Activated naive CD4-positive, alpha-beta T cell treated with anti-CD3 and anti-CD28 coated beads, Interleukin-2, amount 10 ng/mL, durations not matched to agents 7 days and 5 days (primary cell): ENCODE measurements at regions not wholly inside any gene's neighbourhood (a gene's known extent, or its start where the extent isn't known, plus 50 kb on each side); places are given as distances from the start of the nearest gene placed in this dataset.
"Not testable (repeated sequence)": the region's sequence is repeated elsewhere in the genome, so short reads cannot be mapped to it uniquely, and the experiment has no call there.

Source experiments
- CTCF ChIA-PET: fragments of 350-600 bp; sonication (Branson Sonifier 250); formaldehyde crosslinking; loops from one replicate; lab custom pipeline; 2021; ENCODE audit warnings: antibody characterized with exemption; lab: Charles Lee
- DNase-seq: peaks from one replicate; pipeline ENCODE4 v3.0.0-alpha.2; 2020
- H3K27ac Mint-ChIP-seq: one replicate; pipeline ENCODE4 v1.8.0; 2021; ENCODE audit warnings: mild to moderate bottlenecking, moderate library complexity, mixed read lengths
- H3K27me3 Mint-ChIP-seq: one replicate; pipeline ENCODE4 v1.8.0; 2021; ENCODE audit warnings: mild to moderate bottlenecking, mixed read lengths
- H3K36me3 Mint-ChIP-seq: one replicate; pipeline ENCODE4 v1.8.0; 2021; ENCODE audit warnings: mixed read lengths
- H3K4me1 Mint-ChIP-seq: one replicate; pipeline ENCODE4 v1.8.0; 2021; ENCODE audit warnings: mixed read lengths
- H3K4me3 Mint-ChIP-seq: one replicate; pipeline ENCODE4 v1.8.0; 2021; ENCODE audit warnings: mild to moderate bottlenecking, moderate library complexity, mixed read lengths
- H3K9me3 Mint-ChIP-seq: one replicate; pipeline ENCODE4 v1.8.0; 2021; ENCODE audit warnings: mixed read lengths

DNA sequence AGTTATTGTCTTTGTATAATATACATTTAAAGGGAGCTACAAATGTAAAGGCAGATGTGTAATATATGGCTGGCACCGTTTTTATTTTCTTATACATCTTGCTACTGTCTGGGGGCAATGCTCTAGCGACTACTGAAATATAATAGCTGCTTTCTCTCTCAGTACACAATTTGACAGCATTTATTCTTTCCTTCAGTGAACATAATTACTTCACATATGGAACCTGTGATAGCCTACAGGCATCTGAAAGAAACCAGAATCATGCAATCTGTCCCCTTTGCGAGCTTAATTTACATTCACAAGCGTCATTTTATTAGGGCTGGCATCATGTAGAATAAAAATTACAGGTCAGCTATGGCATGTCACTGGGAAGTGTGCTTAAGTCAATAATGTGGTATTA lies 557.5 kb upstream of the PTBP2 start:
- CTCF ChIA-PET = no interaction called here
- H3K27me3 Mint-ChIP-seq = no peaks in the 10 kb centered on the region
- peaks cover 7% of the 10 kb centered on the region for H3K9me3 Mint-ChIP-seq

DNA sequence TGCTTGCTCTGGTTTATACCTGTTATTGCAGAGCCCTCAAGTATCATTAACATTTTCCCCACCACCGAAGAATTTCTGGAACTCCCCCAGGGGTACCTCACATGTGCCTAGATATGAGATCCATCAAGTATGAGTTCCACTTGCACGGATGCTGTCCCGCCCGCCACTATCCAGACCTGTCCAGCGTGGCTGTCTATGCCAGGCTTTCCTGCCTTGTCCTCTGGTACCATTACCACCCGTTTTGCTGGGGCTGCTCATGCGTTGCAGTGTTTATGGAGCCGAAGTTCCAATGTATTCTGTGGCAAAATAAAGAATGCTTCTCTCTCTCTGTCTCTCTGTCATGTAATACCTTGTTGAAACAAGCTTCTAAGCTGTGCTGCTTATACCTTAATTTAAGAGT lies 543.5 kb upstream of the PTBP2 start:
- peaks cover 8% of the 10 kb centered on the region for H3K9me3 Mint-ChIP-seq
- no peaks in the 10 kb centered on the region for H3K36me3 Mint-ChIP-seq
- no peaks in the 10 kb centered on the region for H3K4me1 Mint-ChIP-seq
- H3K27me3 Mint-ChIP-seq = no peaks in the 10 kb centered on the region
- no peak overlapping the region for H3K27ac Mint-ChIP-seq
- CTCF ChIA-PET = no interaction called here
- no peak overlapping the region for H3K4me3 Mint-ChIP-seq
- DNase-seq = no peak

More for the DNA sequence above, 557.5 kb upstream of the PTBP2 start:
- Mint-ChIP-seq H3K27ac (no peak overlapping the region), H3K4me3 (no peak overlapping the region), H3K36me3 (no peaks in the 10 kb centered on the region), H3K4me1 (no peaks in the 10 kb centered on the region)
- no peak for DNase-seq

DNA sequence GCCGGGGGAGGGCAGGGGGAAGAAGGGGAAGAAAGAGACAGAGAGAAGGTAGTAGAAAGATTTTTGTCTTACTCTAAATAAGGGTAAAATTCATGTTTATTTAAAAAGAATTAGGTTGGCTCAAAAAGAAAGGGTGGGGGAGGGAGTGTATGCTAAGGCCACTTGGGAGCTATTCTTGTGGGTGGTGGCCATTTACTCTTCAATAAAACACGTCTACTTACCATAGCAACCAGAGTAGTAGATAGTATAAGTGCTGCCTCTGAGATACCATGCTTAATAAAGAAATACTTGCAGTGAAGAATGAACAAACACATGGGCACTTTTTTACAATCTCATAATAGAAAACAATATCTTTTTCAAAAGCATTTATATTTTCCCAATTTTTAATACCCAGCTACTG lies 538.1 kb upstream of the PTBP2 start:
- Mint-ChIP-seq H3K4me3 (no peak overlapping the region), H3K27me3 (no peaks in the 10 kb centered on the region), H3K36me3 (no peaks in the 10 kb centered on the region), H3K9me3 (peaks cover 6% of the 10 kb centered on the region), H3K27ac (no peak overlapping the region), H3K4me1 (no peaks in the 10 kb centered on the region)
- no peak for DNase-seq
- CTCF ChIA-PET = no interaction called here

DNA sequence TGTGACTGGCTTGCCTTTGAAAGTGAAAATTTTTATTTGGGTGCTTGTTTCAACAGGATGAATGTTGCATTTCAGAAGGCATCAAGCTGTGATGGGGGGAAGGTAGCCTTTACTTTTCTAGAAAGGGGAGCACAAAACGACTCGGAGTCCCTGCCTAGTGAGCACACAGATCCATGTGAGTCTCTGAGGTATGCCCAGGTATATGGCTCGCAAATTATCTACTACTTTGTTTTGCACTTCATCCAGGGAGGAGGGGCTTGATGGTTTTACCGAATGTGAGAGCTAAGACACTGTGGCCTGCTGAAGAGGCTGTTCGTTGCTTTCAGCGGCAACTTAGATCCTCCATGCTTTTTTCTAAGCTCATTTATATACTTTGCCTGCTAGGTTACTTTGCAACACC lies 537.7 kb upstream of the PTBP2 start:
- H3K27me3 Mint-ChIP-seq = no peaks in the 10 kb centered on the region
- H3K27ac Mint-ChIP-seq = no peak overlapping the region
- H3K36me3 Mint-ChIP-seq = no peaks in the 10 kb centered on the region
- peaks cover 6% of the 10 kb centered on the region for H3K9me3 Mint-ChIP-seq
- CTCF ChIA-PET = no interaction called here
- DNase-seq = no peak
- H3K4me1 Mint-ChIP-seq = no peaks in the 10 kb centered on the region
- H3K4me3 Mint-ChIP-seq = no peak overlapping the region

DNA sequence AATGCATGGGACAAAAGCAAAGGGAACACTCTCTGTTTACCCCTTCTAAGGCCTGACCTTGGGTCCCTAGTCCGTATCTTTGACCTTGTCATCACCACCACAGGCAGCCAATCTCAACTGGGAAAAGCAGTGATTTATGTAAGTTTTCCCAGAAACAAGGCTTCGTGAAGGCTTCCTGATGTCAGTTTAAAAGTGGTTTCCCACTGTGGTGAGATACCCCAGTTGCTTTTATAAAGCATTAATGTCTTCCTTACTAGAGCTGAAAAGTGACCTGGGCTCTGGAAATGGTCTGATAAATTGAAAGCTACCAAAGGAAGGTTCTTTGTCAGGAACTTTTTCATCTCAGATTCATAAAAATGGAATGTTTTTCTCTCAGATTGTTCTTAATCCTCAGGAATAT lies 536.4 kb upstream of the PTBP2 start:
- no peak for DNase-seq
- peaks cover 2% of the 10 kb centered on the region for H3K9me3 Mint-ChIP-seq
- CTCF ChIA-PET = no interaction called here
- H3K27ac Mint-ChIP-seq = no peak overlapping the region
- no peak overlapping the region for H3K4me3 Mint-ChIP-seq
- no peaks in the 10 kb centered on the region for H3K4me1 Mint-ChIP-seq
- no peaks in the 10 kb centered on the region for H3K36me3 Mint-ChIP-seq
- no peaks in the 10 kb centered on the region for H3K27me3 Mint-ChIP-seq

DNA sequence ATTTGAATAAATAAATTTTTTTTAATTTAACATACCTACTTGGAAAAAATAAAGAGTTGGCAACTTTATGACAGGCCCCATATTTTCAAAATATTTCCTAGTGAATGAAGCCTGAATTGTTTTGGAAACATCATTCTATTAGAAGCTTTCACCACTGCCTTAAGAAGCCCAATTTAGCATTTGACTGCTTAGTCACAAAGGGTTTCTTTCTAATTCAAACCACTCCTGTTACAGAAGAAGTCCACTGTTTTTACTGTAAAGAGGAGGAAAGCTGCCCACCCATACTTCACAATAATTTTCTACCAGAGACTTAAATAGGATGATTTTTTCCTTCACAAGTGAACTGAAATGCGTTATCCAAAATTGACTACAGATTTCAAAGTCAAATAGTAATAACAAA lies 534.6 kb upstream of the PTBP2 start:
- H3K27ac Mint-ChIP-seq = no peak overlapping the region
- H3K9me3 Mint-ChIP-seq = no peaks in the 10 kb centered on the region
- H3K4me1 Mint-ChIP-seq = no peaks in the 10 kb centered on the region

DNA sequence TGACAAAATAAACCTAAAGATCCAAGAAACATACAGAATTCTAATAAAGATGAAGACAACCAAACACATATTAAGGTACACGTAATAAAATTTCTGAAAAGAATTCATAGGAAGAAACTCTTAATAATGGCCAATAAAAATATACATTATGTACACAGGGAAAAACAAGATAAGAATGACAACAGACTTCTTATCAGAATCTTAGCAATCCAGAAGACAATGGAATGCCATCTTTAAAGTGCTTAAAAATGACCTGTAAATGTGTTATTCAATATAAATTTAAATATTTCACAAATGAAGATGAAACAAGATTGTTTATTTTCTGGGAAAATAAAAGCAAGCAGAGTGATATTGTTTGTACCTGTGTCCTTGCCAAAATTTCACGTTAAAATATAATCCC lies 530.4 kb upstream of the PTBP2 start:
- H3K27me3 Mint-ChIP-seq = no peaks in the 10 kb centered on the region
- peaks cover 2% of the 10 kb centered on the region for H3K9me3 Mint-ChIP-seq
- no peaks in the 10 kb centered on the region for H3K4me1 Mint-ChIP-seq
- no peaks in the 10 kb centered on the region for H3K36me3 Mint-ChIP-seq
- no peak overlapping the region for H3K4me3 Mint-ChIP-seq
- no peak for DNase-seq
- no peak overlapping the region for H3K27ac Mint-ChIP-seq
- CTCF ChIA-PET = no interaction called here

More for the DNA sequence above, 534.6 kb upstream of the PTBP2 start:
- Mint-ChIP-seq H3K4me3 (no peak overlapping the region), H3K27me3 (no peaks in the 10 kb centered on the region), H3K36me3 (no peaks in the 10 kb centered on the region)
- CTCF ChIA-PET = no interaction called here
- no peak for DNase-seq

DNA sequence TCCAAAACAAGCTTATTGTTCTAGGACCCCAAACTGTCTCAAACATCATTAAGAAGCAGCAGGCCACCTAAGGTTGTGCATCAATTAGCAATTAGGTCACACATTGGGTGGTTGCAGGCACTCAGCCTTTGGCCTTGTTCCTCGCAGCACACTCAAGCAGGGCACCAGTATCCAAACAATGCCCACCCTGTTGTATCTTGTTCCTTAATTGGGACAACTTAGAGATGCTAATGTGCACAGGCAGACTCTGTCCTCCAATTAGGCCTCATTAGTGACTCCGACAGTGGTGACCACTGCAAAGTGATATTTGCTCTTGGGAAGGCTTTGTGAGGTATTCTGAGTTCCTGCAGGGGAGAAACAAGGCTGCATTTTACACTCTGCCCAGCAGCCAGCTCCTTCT lies 515.1 kb upstream of the PTBP2 start:
- H3K9me3 Mint-ChIP-seq = peaks cover 2% of the 10 kb centered on the region
- no peak overlapping the region for H3K27ac Mint-ChIP-seq
- H3K4me1 Mint-ChIP-seq = no peaks in the 10 kb centered on the region
- DNase-seq = no peak
- no peak overlapping the region for H3K4me3 Mint-ChIP-seq
- H3K36me3 Mint-ChIP-seq = no peaks in the 10 kb centered on the region
- no peaks in the 10 kb centered on the region for H3K27me3 Mint-ChIP-seq
- CTCF ChIA-PET = no interaction called here

DNA sequence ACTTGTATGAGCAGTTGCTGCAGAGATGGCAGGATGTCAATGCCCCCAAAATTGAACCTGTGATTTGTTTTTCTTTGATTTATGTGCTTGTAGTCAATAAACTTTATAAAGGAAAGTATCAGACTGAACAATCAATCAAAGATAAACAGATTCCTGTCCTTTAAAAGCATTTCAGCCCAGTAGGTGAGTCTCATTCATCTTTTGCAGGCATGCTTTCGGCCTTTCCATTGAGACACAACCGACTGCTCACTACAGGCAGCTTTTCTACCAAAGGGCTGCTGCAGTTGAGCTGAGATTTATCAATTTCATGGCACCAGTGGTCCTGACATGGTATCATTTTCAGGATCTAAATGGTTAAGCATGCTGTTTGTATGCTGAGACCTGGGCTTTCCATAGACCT lies 513.6 kb upstream of the PTBP2 start:
- Mint-ChIP-seq H3K36me3 (no peaks in the 10 kb centered on the region), H3K4me1 (no peaks in the 10 kb centered on the region), H3K4me3 (no peak overlapping the region), H3K9me3 (peaks cover 2% of the 10 kb centered on the region), H3K27me3 (no peaks in the 10 kb centered on the region), H3K27ac (no peak overlapping the region)
- CTCF ChIA-PET = no interaction called here
- DNase-seq = no peak

DNA sequence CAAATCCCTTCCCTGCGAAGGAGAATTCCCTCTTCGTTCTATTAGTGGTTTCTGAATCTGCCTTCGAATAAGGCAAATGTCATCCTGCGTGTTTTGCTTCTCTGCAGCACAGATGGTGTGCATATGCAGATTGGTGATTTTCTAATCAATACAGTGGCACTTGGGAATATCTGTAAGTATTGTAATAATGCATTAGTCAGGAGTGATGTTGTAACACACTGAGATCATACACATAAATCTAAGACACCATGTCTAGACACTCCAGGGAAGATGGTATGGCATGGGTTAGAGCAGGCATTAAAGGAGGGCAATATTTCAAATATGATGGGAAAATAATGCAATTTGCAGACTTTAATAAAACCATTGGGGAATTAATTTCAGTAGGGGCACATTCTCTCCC lies 513.2 kb upstream of the PTBP2 start:
- Mint-ChIP-seq H3K4me1 (no peaks in the 10 kb centered on the region), H3K9me3 (peaks cover 2% of the 10 kb centered on the region), H3K27me3 (no peaks in the 10 kb centered on the region), H3K27ac (no peak overlapping the region), H3K4me3 (no peak overlapping the region), H3K36me3 (no peaks in the 10 kb centered on the region)
- DNase-seq = no peak
- CTCF ChIA-PET = no interaction called here

DNA sequence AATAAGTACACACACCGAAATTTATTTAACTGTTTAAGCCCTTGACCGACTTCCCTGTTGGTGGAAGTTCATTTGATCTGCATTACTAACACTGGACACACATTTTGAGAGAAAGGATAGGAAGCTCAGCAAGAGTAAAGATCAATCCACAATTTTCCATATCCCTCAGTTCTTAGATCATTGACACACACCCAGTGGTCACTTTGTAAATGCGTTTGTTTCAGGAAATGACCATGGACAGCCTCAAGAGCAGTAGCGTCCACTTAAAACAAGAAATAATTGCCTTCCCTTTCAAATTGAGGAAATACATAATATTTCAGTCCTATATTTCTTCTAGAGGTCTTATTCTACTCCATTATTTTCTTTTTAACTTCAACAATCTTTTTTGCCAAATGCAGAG lies 511.5 kb upstream of the PTBP2 start:
- no peaks in the 10 kb centered on the region for H3K4me1 Mint-ChIP-seq
- H3K36me3 Mint-ChIP-seq = no peaks in the 10 kb centered on the region
- no peak overlapping the region for H3K4me3 Mint-ChIP-seq
- peaks cover 4% of the 10 kb centered on the region for H3K9me3 Mint-ChIP-seq
- no peak for DNase-seq
- no peaks in the 10 kb centered on the region for H3K27me3 Mint-ChIP-seq
- CTCF ChIA-PET = no interaction called here
- no peak overlapping the region for H3K27ac Mint-ChIP-seq

DNA sequence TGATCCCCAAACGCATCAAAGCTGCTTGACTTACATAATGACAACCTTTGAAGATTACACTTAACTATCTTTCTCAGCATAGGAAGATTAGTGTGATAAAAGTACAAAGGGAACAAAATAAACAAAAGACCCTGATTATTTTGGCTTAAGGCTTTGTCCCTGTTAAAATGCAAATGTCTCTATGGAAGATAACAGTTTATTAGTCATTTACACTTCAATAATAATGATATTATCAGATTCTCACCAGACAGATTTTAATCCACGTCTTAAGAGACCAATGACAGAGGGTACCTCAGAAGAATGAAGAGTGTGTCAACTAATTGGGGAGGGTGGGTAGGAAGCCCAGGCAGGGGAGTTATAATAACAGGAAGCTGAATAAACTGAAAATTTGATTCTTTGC lies 510.4 kb upstream of the PTBP2 start:
- Mint-ChIP-seq H3K27me3 (no peaks in the 10 kb centered on the region), H3K9me3 (peaks cover 5% of the 10 kb centered on the region), H3K4me1 (no peaks in the 10 kb centered on the region), H3K27ac (no peak overlapping the region), H3K4me3 (no peak overlapping the region), H3K36me3 (no peaks in the 10 kb centered on the region)
- no peak for DNase-seq
- CTCF ChIA-PET = no interaction called here

DNA sequence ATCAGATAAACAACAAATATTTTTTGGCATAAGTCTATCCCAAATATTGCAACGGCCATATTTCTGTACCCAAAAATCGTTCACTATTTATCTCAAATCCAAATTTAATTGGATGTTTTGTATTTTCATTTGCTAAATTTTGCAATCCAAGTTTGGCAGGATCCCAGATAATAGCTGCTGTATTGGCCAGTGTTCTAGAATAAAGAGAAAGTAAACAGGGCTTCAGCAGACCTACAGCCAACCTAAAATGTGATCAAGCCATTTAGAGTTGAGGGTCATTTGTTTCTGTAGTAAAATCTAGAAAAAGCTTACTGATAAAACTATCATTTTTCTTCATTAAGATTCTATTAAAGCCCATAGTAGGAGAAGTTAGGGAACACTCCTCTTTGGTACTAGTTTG lies 506.6 kb upstream of the PTBP2 start:
- CTCF ChIA-PET = no interaction called here
- no peaks in the 10 kb centered on the region for H3K36me3 Mint-ChIP-seq

DNA sequence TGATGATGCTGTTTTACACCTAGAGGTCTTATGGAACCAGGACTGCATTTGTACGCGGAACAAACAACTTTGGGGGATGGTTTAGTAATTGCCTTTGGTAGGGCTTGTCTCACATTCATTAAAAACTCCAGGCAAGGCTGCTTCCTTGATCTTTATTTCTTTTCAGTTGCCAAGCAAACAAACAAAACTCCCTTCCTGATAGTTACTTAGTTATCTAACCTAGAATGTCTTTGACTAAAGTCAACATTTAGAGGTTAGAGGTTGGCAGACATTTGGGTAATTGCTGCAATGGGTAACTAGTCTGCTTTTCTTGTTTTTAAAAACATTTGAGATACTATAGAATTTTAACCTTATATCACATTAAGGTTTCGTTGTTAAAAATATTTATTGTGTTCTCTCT lies 500.9 kb upstream of the PTBP2 start:
- no peaks in the 10 kb centered on the region for H3K36me3 Mint-ChIP-seq
- DNase-seq = no peak
- H3K9me3 Mint-ChIP-seq = peaks cover 2% of the 10 kb centered on the region
- CTCF ChIA-PET = no interaction called here
- H3K27me3 Mint-ChIP-seq = no peaks in the 10 kb centered on the region
- H3K27ac Mint-ChIP-seq = no peak overlapping the region
- no peak overlapping the region for H3K4me3 Mint-ChIP-seq
- no peaks in the 10 kb centered on the region for H3K4me1 Mint-ChIP-seq

More for the DNA sequence above, 506.6 kb upstream of the PTBP2 start:
- no peak for DNase-seq
- no peak overlapping the region for H3K4me3 Mint-ChIP-seq
- H3K27ac Mint-ChIP-seq = no peak overlapping the region
- H3K4me1 Mint-ChIP-seq = no peaks in the 10 kb centered on the region
- no peaks in the 10 kb centered on the region for H3K27me3 Mint-ChIP-seq
- H3K9me3 Mint-ChIP-seq = peaks cover 4% of the 10 kb centered on the region

DNA sequence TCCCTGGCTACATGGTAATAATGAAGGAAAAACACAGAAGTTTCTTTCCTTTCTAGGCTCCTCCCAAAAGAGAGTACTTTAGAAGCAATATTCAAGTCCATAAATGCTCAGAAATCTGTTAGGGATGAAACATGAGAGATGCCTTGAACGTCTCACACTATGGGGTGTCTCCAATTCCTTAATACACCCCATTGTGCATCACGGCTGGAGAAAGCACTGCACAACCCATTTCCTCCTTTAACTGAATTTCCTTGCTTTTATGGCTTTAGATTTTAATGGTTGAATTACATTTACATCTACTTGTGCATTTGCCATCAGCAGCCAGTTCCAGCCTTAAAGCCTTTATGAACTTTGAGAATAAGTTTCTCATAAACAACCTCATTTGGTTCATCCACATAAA lies 498.9 kb upstream of the PTBP2 start:
- DNase-seq = no peak
- Mint-ChIP-seq H3K27ac (no peak overlapping the region), H3K36me3 (no peaks in the 10 kb centered on the region), H3K27me3 (no peaks in the 10 kb centered on the region), H3K9me3 (peaks cover 4% of the 10 kb centered on the region), H3K4me3 (no peak overlapping the region), H3K4me1 (no peaks in the 10 kb centered on the region)
- CTCF ChIA-PET = no interaction called here

DNA sequence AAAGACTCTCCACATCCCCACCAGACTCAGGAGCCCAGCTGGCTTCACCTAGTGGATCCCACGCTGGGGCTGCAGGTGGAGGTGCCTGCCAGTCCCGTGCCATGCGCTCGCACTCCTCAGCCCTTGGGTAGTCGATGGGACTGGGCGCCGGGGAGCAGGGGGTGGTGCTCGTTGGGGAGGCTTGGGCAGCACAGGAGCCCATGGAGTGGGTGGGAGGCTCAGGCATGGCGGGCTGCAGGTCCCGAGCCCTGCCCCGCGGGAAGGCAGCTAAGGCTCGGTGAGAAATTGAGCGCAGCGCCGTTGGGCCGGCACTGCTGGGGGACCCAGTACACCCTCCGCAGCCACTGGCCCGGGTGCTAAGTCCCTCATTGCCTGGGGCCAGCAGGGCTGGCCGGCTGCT lies 497.4 kb upstream of the PTBP2 start:
- not testable (repeated sequence) for H3K27me3 Mint-ChIP-seq, H3K4me1 Mint-ChIP-seq, H3K36me3 Mint-ChIP-seq

More for the DNA sequence above, 497.4 kb upstream of the PTBP2 start:
- DNase-seq, H3K4me3 Mint-ChIP-seq, H3K27ac Mint-ChIP-seq, CTCF ChIA-PET, H3K9me3 Mint-ChIP-seq: not testable (repeated sequence)
